ENCODE measurements at regions not wholly inside any gene's neighbourhood (a gene's known extent, or its start where the extent isn't known, plus 50 kb on each side); places are given as distances from the start of the nearest gene placed in this dataset.

DNA sequence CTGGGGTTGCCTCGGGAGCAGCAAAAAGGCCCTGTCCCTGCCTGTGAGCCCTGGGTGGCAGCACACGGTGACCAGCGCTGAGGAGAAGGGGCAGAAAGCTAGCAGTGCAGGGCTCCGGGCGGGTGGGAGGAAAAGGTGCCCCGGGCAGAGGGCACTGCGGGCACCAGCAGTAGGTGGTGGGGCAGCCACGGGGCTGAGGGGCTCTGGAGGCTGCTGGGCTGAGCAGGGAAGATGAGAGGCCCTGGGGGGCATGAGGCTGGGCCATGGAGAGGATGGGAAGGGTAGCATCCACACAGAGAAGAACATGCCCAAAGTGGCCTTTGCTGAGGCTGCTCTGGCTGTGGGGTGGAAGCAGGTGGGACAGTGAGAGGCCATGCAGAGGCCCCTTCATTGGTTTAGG lies 67.5 kb upstream of the NKX1-1 start:
- no peaks in the 10 kb centered on the region for H3K4me1 ChIP-seq (ENCODE audit: insufficient read depth, low read length)
- H3K79me2 ChIP-seq (ENCODE audit: low read length) = no peaks in the 10 kb centered on the region
- POLR2A ChIA-PET (ENCODE audit: unreplicated experiment) = no interaction called here
- no peak overlapping the region for H2AFZ ChIP-seq (ENCODE audit: low read length)
- DNase-seq = no peak
- no peaks in the 10 kb centered on the region for H3K36me3 ChIP-seq (ENCODE audit: low read depth, low read length)
- H3K4me2 ChIP-seq (ENCODE audit: low read length) = no peak overlapping the region
- no peaks in the 10 kb centered on the region for H3F3A ChIP-seq (ENCODE audit: low read length, unreplicated experiment)
- TF ChIP-seq, protein P1, sequence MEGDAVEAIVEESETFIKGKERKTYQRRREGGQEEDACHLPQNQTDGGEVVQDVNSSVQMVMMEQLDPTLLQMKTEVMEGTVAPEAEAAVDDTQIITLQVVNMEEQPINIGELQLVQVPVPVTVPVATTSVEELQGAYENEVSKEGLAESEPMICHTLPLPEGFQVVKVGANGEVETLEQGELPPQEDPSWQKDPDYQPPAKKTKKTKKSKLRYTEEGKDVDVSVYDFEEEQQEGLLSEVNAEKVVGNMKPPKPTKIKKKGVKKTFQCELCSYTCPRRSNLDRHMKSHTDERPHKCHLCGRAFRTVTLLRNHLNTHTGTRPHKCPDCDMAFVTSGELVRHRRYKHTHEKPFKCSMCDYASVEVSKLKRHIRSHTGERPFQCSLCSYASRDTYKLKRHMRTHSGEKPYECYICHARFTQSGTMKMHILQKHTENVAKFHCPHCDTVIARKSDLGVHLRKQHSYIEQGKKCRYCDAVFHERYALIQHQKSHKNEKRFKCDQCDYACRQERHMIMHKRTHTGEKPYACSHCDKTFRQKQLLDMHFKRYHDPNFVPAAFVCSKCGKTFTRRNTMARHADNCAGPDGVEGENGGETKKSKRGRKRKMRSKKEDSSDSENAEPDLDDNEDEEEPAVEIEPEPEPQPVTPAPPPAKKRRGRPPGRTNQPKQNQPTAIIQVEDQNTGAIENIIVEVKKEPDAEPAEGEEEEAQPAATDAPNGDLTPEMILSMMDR (conservative IDR thresholded peaks at IDR 0.05; ENCODE audit: low read depth, low read length) = no peak
- TF ChIP-seq EZH2 (IDR thresholded peaks at IDR 0.05; ENCODE audit: low read length, unreplicated experiment) (no peak), EZH2phosphoT487 (IDR thresholded peaks at IDR 0.05; ENCODE audit: borderline replicate concordance, low read length) (no peak)
- H3K4me3 ChIP-seq (ENCODE audit: low read length) = no peak overlapping the region
- CTCF ChIA-PET = no interaction called here
- no peaks in the 10 kb centered on the region for H4K20me1 ChIP-seq (ENCODE audit: low read length)
- H3K27ac ChIP-seq (ENCODE audit: low read length) = no peak overlapping the region
- no peaks in the 10 kb centered on the region for H3K27me3 ChIP-seq (ENCODE audit: low read length)
- no peak for ATAC-seq
- intact Hi-C loops (cut with micrococcal nuclease) = no loop called here
- no peak overlapping the region for H3K9ac ChIP-seq (ENCODE audit: low read length)
- BruUV-seq (replicated peaks) = no TSS peak
- no peaks in the 10 kb centered on the region for H3K9me2 ChIP-seq (replicated peaks; ENCODE audit: low read length)
- no peaks in the 10 kb centered on the region for H3K9me3 ChIP-seq (ENCODE audit: low read length)

DNA sequence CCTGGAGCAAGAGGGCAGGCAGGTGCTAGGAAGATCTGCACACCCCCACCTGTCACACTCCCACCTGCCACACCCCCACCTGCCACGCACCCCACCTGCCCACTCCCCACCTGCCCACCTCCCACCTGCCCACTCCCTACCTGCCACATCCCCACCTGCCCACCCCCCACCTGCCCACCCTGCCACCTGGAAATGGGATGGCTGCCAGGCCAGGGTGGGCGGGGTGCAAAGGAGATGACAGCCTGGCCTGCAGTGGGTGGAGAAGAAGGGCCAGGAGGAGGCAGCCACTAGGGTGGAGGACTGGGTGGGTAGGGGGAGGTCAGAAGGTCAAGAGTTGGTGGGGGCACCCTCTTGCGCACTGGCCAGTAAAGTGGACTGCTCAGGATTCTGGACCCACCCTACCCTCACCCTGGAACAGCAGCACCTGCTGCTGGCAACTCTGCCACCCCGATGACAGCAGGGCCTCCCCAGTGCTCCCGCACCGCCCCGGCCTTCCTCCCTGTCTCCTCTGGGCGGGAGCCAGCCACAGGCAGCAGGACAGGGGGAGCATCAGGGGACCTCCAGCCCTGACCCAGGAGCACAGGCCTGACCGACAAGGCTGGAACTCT lies 66.8 kb upstream of the NKX1-1 start:
- no peak overlapping the region for H2AFZ ChIP-seq (ENCODE audit: low read length)
- H3K27ac ChIP-seq (ENCODE audit: low read length) = no peak overlapping the region
- H3K4me1 ChIP-seq (ENCODE audit: insufficient read depth, low read length) = no peaks in the 10 kb centered on the region
- H3K27me3 ChIP-seq (ENCODE audit: low read length) = no peaks in the 10 kb centered on the region
- H3K4me2 ChIP-seq (ENCODE audit: low read length) = no peak overlapping the region
- H3K36me3 ChIP-seq (ENCODE audit: low read depth, low read length) = no peaks in the 10 kb centered on the region
- H3F3A ChIP-seq (ENCODE audit: low read length, unreplicated experiment) = no peaks in the 10 kb centered on the region
- DNase-seq (no peak), ATAC-seq (no peak)
- POLR2A ChIA-PET (ENCODE audit: unreplicated experiment) = no interaction called here
- intact Hi-C loops (cut with micrococcal nuclease) = no loop called here
- no peaks in the 10 kb centered on the region for H3K9me3 ChIP-seq (ENCODE audit: low read length)
- no peaks in the 10 kb centered on the region for H3K9me2 ChIP-seq (replicated peaks; ENCODE audit: low read length)
- CTCF ChIA-PET = no interaction called here
- H3K9ac ChIP-seq (ENCODE audit: low read length) = no peak overlapping the region
- no peaks in the 10 kb centered on the region for H3K79me2 ChIP-seq (ENCODE audit: low read length)
- H3K4me3 ChIP-seq (ENCODE audit: low read length) = no peak overlapping the region
- TF ChIP-seq EZH2 (IDR thresholded peaks at IDR 0.05; ENCODE audit: low read length, unreplicated experiment) = no peak
- TF ChIP-seq, protein P1 (conservative IDR thresholded peaks at IDR 0.05; ENCODE audit: low read depth, low read length) = no peak
- no peak for TF ChIP-seq EZH2phosphoT487 (IDR thresholded peaks at IDR 0.05; ENCODE audit: borderline replicate concordance, low read length)
- BruUV-seq (replicated peaks) = no TSS peak
- H4K20me1 ChIP-seq (ENCODE audit: low read length) = no peaks in the 10 kb centered on the region

DNA sequence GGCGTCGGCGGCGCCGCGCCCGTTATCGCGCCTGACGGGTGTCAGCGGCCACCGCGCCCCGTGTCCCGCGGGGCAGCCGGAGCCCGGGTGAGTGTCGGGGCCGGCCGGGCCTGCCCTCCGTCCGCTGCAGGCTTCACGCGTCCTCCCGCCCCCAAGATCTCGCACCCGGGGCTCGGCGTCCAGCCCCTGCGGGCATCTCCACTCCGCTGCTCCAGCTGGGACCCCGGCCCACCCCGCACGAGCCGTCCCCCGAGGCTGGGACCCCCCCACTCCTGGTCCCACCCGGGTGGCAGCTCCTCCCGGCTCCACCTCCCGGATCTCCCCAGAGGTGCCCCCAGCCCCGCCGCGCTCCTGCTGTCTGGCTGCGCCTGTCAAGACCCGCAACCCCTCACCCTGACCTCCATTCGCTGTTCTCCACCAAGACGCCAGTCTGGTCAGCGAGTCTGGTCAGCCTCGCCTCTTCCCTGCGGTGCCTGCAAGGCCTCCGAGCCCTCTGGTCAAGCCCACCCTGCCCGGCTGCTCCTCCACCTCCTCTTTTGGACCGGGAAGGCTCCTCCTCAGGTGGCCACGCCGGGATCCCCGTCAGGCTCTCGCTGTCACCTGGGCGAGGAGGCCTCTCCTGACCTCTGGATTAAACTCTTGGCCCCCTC lies 66.0 kb upstream of the NKX1-1 start:
- Histone ChIP-seq H3K79me2 (ENCODE audit: low read length) (no peaks in the 10 kb centered on the region), H3K9ac (ENCODE audit: low read length) (no peak overlapping the region), H3F3A (ENCODE audit: low read length, unreplicated experiment) (no peaks in the 10 kb centered on the region), H3K4me1 (ENCODE audit: insufficient read depth, low read length) (no peaks in the 10 kb centered on the region), H4K20me1 (ENCODE audit: low read length) (no peaks in the 10 kb centered on the region), H3K4me2 (ENCODE audit: low read length) (no peak overlapping the region), H3K27ac (ENCODE audit: low read length) (no peak overlapping the region), H2AFZ (ENCODE audit: low read length) (no peak overlapping the region), H3K36me3 (ENCODE audit: low read depth, low read length) (no peaks in the 10 kb centered on the region), H3K4me3 (ENCODE audit: low read length) (no peak overlapping the region), H3K9me3 (ENCODE audit: low read length) (no peaks in the 10 kb centered on the region), H3K9me2 (replicated peaks; ENCODE audit: low read length) (no peaks in the 10 kb centered on the region), H3K27me3 (ENCODE audit: low read length) (no peaks in the 10 kb centered on the region)
- intact Hi-C loops (cut with micrococcal nuclease) = no loop called here
- DNase-seq = no peak
- POLR2A ChIA-PET (ENCODE audit: unreplicated experiment) = no interaction called here
- TF ChIP-seq EZH2 (IDR thresholded peaks at IDR 0.05; ENCODE audit: low read length, unreplicated experiment) (no peak), EZH2phosphoT487 (IDR thresholded peaks at IDR 0.05; ENCODE audit: borderline replicate concordance, low read length) (no peak)
- TF ChIP-seq, protein P1 (conservative IDR thresholded peaks at IDR 0.05; ENCODE audit: low read depth, low read length) = no peak
- BruUV-seq (replicated peaks) = no TSS peak
- CTCF ChIA-PET = no interaction called here
- no peak for ATAC-seq

All from PC-3 (cell line).